ENCODE measurements at regions not wholly inside any gene's neighbourhood (a gene's known extent, or its start where the extent isn't known, plus 50 kb on each side); places are given as distances from the start of the nearest gene placed in this dataset.

GRCh38 chr10:125564570-125564969 is 118.4 kb downstream of the TEX36 start:
- ChIA-PET POLR2A (no interaction called here), RAD21 (ENCODE audit: unreplicated experiment) (no interaction called here), SMC1A (ENCODE audit: uncharacterized antibody, unreplicated experiment) (no interaction called here), CTCF (no interaction called here)
- 19% methylated on average over 3 of the region's 3 CpGs for WGBS (ENCODE audit: insufficient coverage, insufficient replicate concordance, low lambda C conversion rate, missing lambda C conversion rate)
- BruUV-seq (replicated peaks): no TSS peak
- no peak for TF ChIP-seq RAD21 (IDR thresholded peaks at IDR 0.05; ENCODE audit: insufficient read depth, low read depth, low read length)
- TF ChIP-seq RFX5 (IDR thresholded peaks at IDR 0.05; ENCODE audit: low read depth, low read length): no peak
- TF ChIP-seq RCOR1 (conservative IDR thresholded peaks at IDR 0.05; ENCODE audit: low read depth, low read length): no peak
- no peak for TF ChIP-seq CHD2 (IDR thresholded peaks at IDR 0.05; ENCODE audit: borderline replicate concordance, low read depth, low read length)
- TF ChIP-seq PAX8 (IDR thresholded peaks at IDR 0.05): no peak
- TF ChIP-seq, protein P1, sequence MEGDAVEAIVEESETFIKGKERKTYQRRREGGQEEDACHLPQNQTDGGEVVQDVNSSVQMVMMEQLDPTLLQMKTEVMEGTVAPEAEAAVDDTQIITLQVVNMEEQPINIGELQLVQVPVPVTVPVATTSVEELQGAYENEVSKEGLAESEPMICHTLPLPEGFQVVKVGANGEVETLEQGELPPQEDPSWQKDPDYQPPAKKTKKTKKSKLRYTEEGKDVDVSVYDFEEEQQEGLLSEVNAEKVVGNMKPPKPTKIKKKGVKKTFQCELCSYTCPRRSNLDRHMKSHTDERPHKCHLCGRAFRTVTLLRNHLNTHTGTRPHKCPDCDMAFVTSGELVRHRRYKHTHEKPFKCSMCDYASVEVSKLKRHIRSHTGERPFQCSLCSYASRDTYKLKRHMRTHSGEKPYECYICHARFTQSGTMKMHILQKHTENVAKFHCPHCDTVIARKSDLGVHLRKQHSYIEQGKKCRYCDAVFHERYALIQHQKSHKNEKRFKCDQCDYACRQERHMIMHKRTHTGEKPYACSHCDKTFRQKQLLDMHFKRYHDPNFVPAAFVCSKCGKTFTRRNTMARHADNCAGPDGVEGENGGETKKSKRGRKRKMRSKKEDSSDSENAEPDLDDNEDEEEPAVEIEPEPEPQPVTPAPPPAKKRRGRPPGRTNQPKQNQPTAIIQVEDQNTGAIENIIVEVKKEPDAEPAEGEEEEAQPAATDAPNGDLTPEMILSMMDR (IDR thresholded peaks at IDR 0.05 in 2 of 3, conservative IDR thresholded peaks at IDR 0.05 in 1 of 3; ENCODE audit: control insufficient read depth in 2 of 3, extremely low read depth in 1 of 3, insufficient read depth in 1 of 3, low read depth in 3 of 3, low read length in 3 of 3): no peak
- TF ChIP-seq, protein P2, sequence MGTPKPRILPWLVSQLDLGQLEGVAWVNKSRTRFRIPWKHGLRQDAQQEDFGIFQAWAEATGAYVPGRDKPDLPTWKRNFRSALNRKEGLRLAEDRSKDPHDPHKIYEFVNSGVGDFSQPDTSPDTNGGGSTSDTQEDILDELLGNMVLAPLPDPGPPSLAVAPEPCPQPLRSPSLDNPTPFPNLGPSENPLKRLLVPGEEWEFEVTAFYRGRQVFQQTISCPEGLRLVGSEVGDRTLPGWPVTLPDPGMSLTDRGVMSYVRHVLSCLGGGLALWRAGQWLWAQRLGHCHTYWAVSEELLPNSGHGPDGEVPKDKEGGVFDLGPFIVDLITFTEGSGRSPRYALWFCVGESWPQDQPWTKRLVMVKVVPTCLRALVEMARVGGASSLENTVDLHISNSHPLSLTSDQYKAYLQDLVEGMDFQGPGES (IDR thresholded peaks at IDR 0.05): no peak
- no peak for TF ChIP-seq EP300 (IDR thresholded peaks at IDR 0.05; ENCODE audit: borderline replicate concordance in 1 of 2, control insufficient read depth in 1 of 2, low read depth in 2 of 2, low read length in 2 of 2)
- no peak for TF ChIP-seq ZNF384 (IDR thresholded peaks at IDR 0.05; ENCODE audit: borderline replicate concordance, low read depth, low read length)
- in situ Hi-C loops (cut with MboI) (no loop called here), intact Hi-C loops (cut with micrococcal nuclease; ENCODE audit: unreplicated experiment) (no loop called here)
- ATAC-seq (no peak), DNase-seq (ENCODE audit: low read depth, low spot score) (no peak), FAIRE-seq (no peak)
- no peak overlapping the region for H3K9ac ChIP-seq (ENCODE audit: control insufficient read depth, insufficient read depth, low read length)
- H3K27me3 ChIP-seq (replicated peaks in 1 of 2; ENCODE audit: control insufficient read depth in 2 of 2, insufficient read depth in 2 of 2, low read length in 1 of 2): no peaks in the 10 kb centered on the region
- no peak overlapping the region for H3K4me2 ChIP-seq (ENCODE audit: control insufficient read depth, insufficient read depth)
- H3K79me2 ChIP-seq (ENCODE audit: control insufficient read depth, insufficient read depth, low read length): no peaks in the 10 kb centered on the region
- H3K4me1 ChIP-seq (ENCODE audit: control insufficient read depth, insufficient read depth, low read length): no peaks in the 10 kb centered on the region
- no peak overlapping the region for H3K27ac ChIP-seq (ENCODE audit: control insufficient read depth, insufficient read depth)
- H3K36me3 ChIP-seq (ENCODE audit: control insufficient read depth in 2 of 2, insufficient read depth in 2 of 2, low read length in 1 of 2): no peaks in the 10 kb centered on the region
- H3K9me3 ChIP-seq (replicated peaks; ENCODE audit: control insufficient read depth, insufficient read depth, low read length): no peaks in the 10 kb centered on the region
- H2AFZ ChIP-seq (ENCODE audit: control insufficient read depth, low read depth, low read length): no peak overlapping the region
- no peak overlapping the region for H3K4me3 ChIP-seq
- no peaks in the 10 kb centered on the region for H4K20me1 ChIP-seq (ENCODE audit: control insufficient read depth, insufficient read depth)
